Activated T-helper 9 cell treated with anti-CD3 and anti-CD28 coated beads, Interleukin-2, amount 50 U/mL, for 16 hours (primary cell): ENCODE measurements at regions not wholly inside any gene's neighbourhood (a gene's known extent, or its start where the extent isn't known, plus 50 kb on each side); places are given as distances from the start of the nearest gene placed in this dataset.

ENCODE experiments used
- DNase-seq: peaks from one replicate; pipeline ENCODE4 v3.0.0-alpha.2; 2020; ENCODE audit warnings: low read depth

GRCh38 chr10:111921821-111922220 lies 261.7 kb downstream of the GPAM start:
- DNase-seq: no peak

DNA sequence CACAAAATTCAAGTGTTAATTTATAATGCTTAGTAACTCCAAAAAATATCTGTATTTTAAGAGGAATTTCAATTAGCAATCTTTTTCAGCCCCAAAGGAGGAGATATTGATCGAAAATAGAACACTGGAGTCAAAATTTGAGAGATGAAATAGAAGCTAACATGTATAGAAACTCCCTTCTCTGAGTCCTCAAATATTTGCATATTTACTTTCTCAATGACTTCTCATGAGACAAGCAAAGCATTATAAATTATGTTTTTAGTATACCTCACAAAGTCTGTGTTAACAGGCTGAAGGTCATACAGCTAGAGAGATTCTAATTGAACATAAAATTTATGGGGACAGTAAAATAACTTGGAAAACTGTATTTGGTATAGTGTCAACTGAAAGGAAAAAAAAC lies 260.5 kb downstream of the GPAM start:
- no peak for DNase-seq

GRCh38 chr10:111926286-111926685 lies 257.3 kb downstream of the GPAM start:
- no peak for DNase-seq

DNA sequence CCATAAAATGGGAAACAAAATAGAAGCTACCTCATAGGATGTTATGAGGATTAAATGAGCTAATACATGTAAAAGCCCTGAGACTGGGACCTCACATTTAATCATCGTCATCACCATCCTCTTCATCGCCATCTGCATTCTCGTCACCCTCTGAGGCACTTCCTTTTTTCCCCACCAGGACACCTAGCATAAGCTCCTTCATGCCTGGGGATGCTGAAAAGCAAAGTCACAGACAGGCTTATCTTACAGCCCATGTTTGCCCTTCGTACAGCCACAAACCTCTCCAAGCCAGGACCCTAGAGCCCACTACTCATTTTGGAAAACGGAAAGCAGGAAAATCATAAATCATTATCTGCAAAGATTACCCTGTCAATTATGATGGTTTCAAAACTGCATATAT lies 249.6 kb downstream of the GPAM start:
- no peak for DNase-seq

DNA sequence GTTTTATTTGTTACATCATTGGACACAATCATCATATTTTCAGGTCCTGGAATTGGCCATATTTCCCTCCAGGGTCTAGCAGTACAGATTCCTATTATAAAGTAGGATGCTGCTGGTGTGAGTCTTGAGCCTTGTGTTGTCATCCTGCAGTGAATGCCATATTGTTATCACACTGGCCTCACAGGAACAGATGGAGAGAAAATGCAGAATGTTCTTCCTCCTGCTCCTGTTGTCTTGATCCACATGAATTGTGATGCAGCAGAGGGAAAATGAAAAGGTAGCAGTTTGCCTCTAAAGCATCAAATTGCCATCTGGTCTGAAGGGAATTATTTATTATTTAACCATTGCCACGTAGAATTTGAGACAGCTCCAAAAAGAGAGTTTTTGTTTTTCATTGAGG lies 248.6 kb downstream of the GPAM start:
- no peak for DNase-seq

DNA sequence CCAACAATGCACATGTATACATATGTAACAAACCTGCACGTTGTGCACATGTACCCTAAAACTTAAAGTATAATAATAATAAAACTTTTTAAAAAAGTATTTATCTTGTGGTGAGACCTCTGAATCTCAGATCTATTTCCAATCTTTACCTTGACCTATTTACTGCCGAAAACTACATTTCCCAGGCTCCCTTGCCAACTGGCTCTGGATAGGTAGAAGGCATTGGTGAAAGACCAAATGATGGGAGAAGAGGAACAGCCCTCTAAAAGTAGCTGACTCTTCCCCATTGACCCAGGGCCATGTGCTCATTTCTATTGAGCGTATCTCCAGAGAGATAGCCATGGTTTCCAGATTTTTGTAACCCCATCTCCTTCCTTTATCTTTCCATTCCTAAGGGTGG lies 247.4 kb downstream of the GPAM start:
- DNase-seq: no peak

- DNase-seq: no peak
Measured at GRCh38 chr10:111944331-111944730, 239.2 kb downstream of the GPAM start.

DNA sequence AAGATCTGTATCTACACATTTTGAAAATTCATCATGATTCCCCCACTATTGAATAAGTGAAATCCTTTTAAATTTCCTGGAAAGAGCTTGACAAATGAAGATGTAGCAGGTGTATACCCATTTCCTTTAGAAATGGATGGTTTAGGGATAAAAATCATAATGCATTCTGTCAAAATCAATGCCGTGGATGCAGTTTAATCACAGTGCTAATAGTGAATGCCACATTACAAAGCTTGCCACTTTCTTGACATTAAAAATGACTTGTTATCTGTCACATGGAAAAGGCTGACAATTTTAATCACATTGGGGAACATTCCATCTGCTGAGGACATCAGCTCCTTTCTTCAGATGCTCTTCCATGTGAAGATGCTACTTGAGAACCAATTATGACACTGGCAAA lies 229.6 kb downstream of the GPAM start:
- no peak for DNase-seq

- DNase-seq: no peak
Measured at GRCh38 chr10:111954386-111954785, 229.2 kb downstream of the GPAM start.

DNA sequence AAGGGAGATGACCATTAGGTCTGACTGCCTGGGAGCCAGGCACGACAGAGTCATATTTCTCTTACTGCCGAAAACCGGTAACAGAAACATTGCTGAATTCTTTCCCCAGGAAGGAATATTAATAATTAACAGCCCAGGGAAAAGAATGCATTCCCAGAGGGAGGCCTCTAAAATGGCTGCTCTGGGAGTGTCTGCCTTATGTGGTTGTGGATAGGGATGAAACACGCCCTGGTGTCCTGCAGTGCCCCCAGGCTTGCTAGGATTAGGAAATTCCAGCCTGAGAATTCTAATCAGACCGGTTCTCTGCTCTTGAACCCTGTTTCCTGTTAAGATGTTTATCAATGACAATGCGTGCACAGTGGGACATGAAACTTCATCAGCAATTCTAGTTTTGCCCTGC lies 226.7 kb downstream of the GPAM start:
- DNase-seq: no peak

DNA sequence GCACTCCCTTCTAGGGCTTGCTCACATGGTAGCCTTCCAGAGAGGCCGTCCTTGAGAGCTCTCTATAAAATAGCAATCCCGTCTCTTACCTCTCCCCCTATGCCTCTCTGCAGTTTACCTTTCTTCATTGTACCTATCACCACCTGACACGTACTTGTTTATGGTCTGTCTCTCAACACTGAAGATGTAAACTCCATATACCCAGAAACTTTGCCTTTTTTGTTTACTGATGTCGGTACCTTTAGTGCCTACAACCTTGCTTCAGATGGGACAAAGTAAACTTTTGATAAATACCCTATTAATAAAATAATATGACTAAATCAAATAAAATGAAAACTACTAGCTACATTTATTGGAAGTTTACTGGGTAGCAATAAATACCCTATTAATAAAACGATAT lies 220.6 kb downstream of the GPAM start:
- DNase-seq: no peak

GRCh38 chr10:111967116-111967515 lies 216.4 kb downstream of the GPAM start:
- no peak for DNase-seq

DNA sequence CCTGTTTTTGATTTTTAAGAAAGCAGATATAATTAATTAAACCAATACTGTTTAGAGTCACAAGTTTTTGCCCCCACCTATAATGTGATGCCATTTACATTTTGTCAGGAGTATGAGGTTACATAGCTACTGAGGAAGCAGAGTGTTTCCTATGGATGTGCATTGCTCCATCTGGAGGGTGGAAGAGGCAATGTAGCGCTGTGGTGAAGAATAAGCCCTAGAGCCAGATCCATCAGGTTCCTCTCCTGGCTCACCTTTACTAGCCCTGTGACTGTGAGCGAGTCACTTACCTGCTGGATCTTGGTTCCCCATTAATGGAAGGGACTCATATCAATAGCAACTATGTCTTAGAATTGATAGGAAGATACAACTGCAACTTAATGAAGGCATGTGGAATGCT lies 216.0 kb downstream of the GPAM start:
- DNase-seq: no peak

DNA sequence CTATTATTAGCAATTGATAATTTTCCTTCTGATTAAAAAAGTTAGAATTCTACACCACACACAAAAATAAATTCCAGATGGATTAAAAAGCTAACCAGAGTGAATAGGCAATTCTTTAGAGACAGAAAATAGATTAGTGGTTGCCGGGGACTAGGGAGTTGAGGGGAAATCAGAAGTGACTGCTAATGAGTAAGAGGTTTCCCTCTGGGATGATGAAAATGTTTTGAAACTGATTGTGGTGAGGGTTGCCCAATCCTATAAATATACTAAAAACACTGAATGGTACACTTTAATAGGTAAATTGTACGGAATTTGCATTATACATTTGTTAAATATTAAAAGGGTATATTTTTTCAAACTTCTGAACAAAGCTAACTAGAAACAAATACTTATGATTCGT lies 214.9 kb downstream of the GPAM start:
- DNase-seq: no peak

- DNase-seq: no peak
Measured at GRCh38 chr10:111970111-111970510, 213.5 kb downstream of the GPAM start.

DNA sequence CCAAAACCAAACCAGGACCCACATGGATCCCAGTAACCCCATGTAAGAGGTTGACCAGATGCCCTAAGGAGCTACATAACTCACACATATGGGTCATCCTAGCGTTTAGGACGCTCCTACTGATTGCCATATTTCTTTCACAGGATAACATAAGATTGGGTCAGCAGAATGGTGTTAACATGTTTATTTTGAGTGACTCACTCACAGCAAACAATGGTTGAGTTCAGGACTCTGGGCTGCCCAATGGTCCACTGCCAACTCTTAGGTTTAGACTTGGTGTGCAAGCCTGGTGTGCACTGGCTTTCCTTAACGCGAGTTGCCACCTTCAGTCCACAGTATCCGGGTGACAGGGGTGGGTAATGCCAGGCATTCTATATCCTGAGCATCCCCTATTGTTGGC lies 211.5 kb downstream of the GPAM start:
- no peak for DNase-seq

DNA sequence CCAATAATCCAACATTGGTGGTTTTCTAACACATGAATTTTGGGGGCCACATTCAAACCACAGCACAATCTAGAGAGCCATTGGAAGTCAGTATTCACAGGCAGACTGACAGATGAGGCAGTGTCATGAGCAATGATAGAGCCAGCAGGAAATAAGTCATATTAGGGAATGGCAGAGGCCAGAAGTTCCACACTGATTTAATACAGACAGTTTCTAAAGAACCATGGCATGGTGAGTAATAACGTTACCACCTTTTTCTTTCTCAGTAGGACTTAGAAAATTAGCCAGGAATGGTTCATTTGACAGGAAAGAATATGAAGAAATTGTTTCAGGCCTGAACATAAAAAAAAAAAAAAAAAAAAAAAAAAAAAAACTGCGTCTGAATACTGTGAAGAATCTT lies 210.3 kb downstream of the GPAM start:
- DNase-seq: no peak

DNA sequence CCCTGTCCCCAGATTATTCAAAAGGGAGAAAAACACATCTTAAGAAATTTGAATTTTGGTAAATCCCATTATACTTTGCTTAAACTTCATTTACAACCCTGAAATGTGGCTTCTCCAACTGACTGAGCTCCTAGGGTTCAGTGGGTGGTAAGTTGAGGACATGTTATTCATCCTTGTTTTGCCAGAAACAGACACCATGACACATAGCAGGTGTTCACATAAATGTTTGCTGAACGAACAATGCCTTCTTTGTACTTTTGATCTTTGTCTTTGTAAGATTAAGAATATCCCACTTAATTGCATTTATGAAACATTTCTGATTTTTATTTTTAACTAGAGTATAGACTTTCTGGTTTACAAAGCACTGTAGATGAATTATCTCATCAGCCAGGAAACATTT lies 209.7 kb downstream of the GPAM start:
- no peak for DNase-seq

- no peak for DNase-seq
Measured at GRCh38 chr10:111974325-111974724, 209.2 kb downstream of the GPAM start.

GRCh38 chr10:111976557-111976956 lies 207.0 kb downstream of the GPAM start:
- no peak for DNase-seq

GRCh38 chr10:111984057-111984456 lies 199.5 kb downstream of the GPAM start:
- DNase-seq: no peak

GRCh38 chr10:111986079-111986478 lies 197.5 kb downstream of the GPAM start:
- no peak for DNase-seq

DNA sequence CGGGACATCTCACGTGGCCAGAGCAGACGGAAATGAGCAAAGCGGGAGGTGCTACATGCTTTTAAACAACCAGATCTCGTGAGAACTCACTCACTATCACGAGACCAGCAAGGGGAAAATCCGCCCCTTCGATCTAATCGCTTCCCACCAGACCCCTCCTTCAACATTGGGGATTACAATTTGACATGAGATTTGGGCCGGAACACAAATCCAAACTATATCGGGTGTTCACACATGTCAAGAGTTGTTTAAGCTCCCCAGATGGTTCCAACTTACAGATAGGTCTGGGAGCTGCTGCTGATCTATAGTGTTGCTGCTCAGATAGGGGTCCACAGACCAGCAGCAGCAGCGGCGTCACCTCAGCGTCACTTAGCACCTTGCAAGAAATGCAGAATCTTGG lies 194.9 kb downstream of the GPAM start:
- no peak for DNase-seq

- DNase-seq: no peak
Measured at GRCh38 chr10:111989136-111989911, 194.2 kb downstream of the GPAM start.

- DNase-seq: no peak
Measured at GRCh38 chr10:111990734-111991133, 192.8 kb downstream of the GPAM start.
